Heart left ventricle (tissue), 16 donors: ENCODE measurements at regions not wholly inside any gene's neighbourhood (a gene's known extent, or its start where the extent isn't known, plus 50 kb on each side); places are given as distances from the start of the nearest gene placed in this dataset.

ENCODE experiments used
- ATAC-seq, 4 donors: fragments of 200-7000 bp; cut with Tn5 transposase; one replicate each; pipeline ENCODE4 v1.9.1; 2020 to 2022; ENCODE audit warnings: moderate library complexity in 4 of 4, mild to moderate bottlenecking in 3 of 4, moderate number of reproducible peaks in 1 of 4
- DNase-seq, 5 donors: peaks; one replicate each; pipeline ENCODE4 v3.0.0-alpha.2; 2020
- H3K27ac ChIP-seq, 12 donors: fragments of 200-600 bp; sonication (generic) in 4 of 12; one replicate each; pipeline versions ENCODE4 v1.5.0 to v1.8.0; 2016 to 2022; ENCODE audit warnings: mild to moderate bottlenecking in 2 of 12
- H3K27me3 ChIP-seq, 9 donors: fragments of 200-600 bp; sonication (generic) in 2 of 9; one replicate each; pipeline versions ENCODE4 v1.5.1 to v1.8.0; 2016 to 2022; ENCODE audit warnings: mild to moderate bottlenecking in 3 of 9
- H3K36me3 ChIP-seq, 9 donors: fragments of 200-600 bp; sonication (generic) in 2 of 9; one replicate each; pipeline versions ENCODE4 v1.5.0 to v1.8.0; 2018 to 2022; ENCODE audit warnings: mild to moderate bottlenecking in 2 of 9
- H3K4me1 ChIP-seq, 12 donors: fragments of 200-600 bp; sonication (generic) in 4 of 12; one replicate each; pipeline versions ENCODE4 v1.5.0 to v1.8.0; 2016 to 2022; ENCODE audit warnings: mild to moderate bottlenecking in 3 of 12
- H3K4me3 ChIP-seq, 12 donors: fragments of 200-600 bp; sonication (generic) in 4 of 12; one replicate each; pipeline versions ENCODE4 v1.5.0 to v1.8.0; 2017 to 2022; ENCODE audit warnings: mild to moderate bottlenecking in 9 of 12, moderate library complexity in 4 of 12
- H3K9me3 ChIP-seq, 12 donors: fragments of 200-600 bp; sonication (generic) in 4 of 12; one replicate each; pipeline versions ENCODE4 v1.5.0 to v1.8.0; 2016 to 2022; ENCODE audit warnings: mild to moderate bottlenecking in 1 of 12
- CTCF ChIP-seq, 12 donors: fragments of 200-600 bp; sonication (generic) in 4 of 12; IDR thresholded peaks; one replicate each; pipeline versions ENCODE4 v1.5.0 to v1.8.0; 2018 to 2022; ENCODE audit warnings: antibody characterized with exemption in 12 of 12, mild to moderate bottlenecking in 5 of 12
- POLR2A ChIP-seq, 2 donors: fragments of 450-650 bp; IDR thresholded peaks; one replicate each; pipeline ENCODE4 v1.6.1; 2017; ENCODE audit warnings: antibody characterized with exemption in 2 of 2, mild to moderate bottlenecking in 2 of 2, moderate library complexity in 2 of 2
- WGBS, 4 donors: extraction: QIAGEN DNeasy Blood & Tissue Kit in 2 of 4; methylation state at CpG; one replicate each; pipeline versions ENCODE4 v1.1.5 to v1.1.7; 2013 to 2018; 5-methylcytosine and 5-hydroxymethylcytosine counted together
- intact Hi-C, 10 donors: fragments of 100-400 bp; cut with DNase I; formaldehyde crosslinking; loops; one replicate each; pipeline versions ENCODE4 v1.11.1 to v1.14.2; 2022
- donor health status: ischemic (EF 13 %, LVEDD 7.1; RV severe dilation, severe dysfunction).
- donor health status: healthy with polysubstance abuse.
- donor health status: DM: no; HTN: yes; CAD: no.
- donor health status: DM: no; HTN: no; CAD: no.
- donor health status: ischemic (EF 25% LVEDD 6.9; RV normal size, moderate dysfunction).
- donor health status: ischemic (EF 25% LVEDD 5.7; RV mildly dilated, moderate dysfunction).
- donor health status: healthy.
- donor health status: DM: yes; HTN: yes; CAD: no.
- donor health status: ischemic (EF 35%, LVEDD 5.7; RV mildly dilated, moderate dysfunction).
- donor health status: nonischemic (EF 11% LVEDD 7.7; RV severe dilation, severe dysfunction).
- donor health status: DM: yes; HTN: yes; CAD: no.
- donor health status: PGD.
- donor health status: ischemic (EF 29% LVEDD 5.4; RV normal size, mild dysfunction).
- donor health status: nonischemic (EF 23%, LVEDD 6.1; RV moderate dilation, normal function).

- Histone ChIP-seq H3K27me3 (peaks cover 0 to 11% (median 0%) of the 10 kb centered on the region in 9 donors), H3K4me3 (no peak overlapping the region), H3K9me3 (no peaks in the 10 kb centered on the region), H3K27ac (no peak overlapping the region), H3K4me1 (no peaks in the 10 kb centered on the region), H3K36me3 (no peaks in the 10 kb centered on the region)
- no peak for ATAC-seq
- intact Hi-C loops = loop anchor here in 3 of 10 donors (2.0 to 5.0 kb wide), 2 partner anchors 61 to 62 kb away; no protein-coding TSS in a partner anchor
- TF ChIP-seq POLR2A (IDR thresholded peaks at IDR 0.05) = no peak
- TF ChIP-seq CTCF (IDR thresholded peaks at IDR 0.05) = no peak
- 74 to 84% (median 79%) methylated on average over 7 to 9 of the region's 9 CpGs for WGBS, 4 donors
- peak in 1 of 5 donors; percentile 26 for DNase-seq
Measured at GRCh38 chr5:4942831-4943178, 197.3 kb upstream of the ADAMTS16 start.

- H3K4me1 ChIP-seq = no peaks in the 10 kb centered on the region
- H3K4me3 ChIP-seq = no peak overlapping the region
- peaks cover 0 to 11% (median 0%) of the 10 kb centered on the region in 9 donors for H3K27me3 ChIP-seq
- intact Hi-C loops = no loop called here
- 83 to 88% (median 85%) methylated on average over 7 of the region's 7 CpGs for WGBS, 4 donors
- no peak overlapping the region for H3K27ac ChIP-seq
- no peak for ATAC-seq
- H3K9me3 ChIP-seq = no peaks in the 10 kb centered on the region
- no peak for TF ChIP-seq POLR2A (IDR thresholded peaks at IDR 0.05)
- no peak for TF ChIP-seq CTCF (IDR thresholded peaks at IDR 0.05)
- H3K36me3 ChIP-seq = no peaks in the 10 kb centered on the region
- no peak for DNase-seq
Measured at GRCh38 chr5:4945296-4945695, 194.8 kb upstream of the ADAMTS16 start.

- Histone ChIP-seq H3K4me1 (no peaks in the 10 kb centered on the region), H3K27ac (no peak overlapping the region), H3K4me3 (no peak overlapping the region), H3K36me3 (no peaks in the 10 kb centered on the region), H3K27me3 (peaks cover 0 to 8% (median 0%) of the 10 kb centered on the region in 9 donors), H3K9me3 (no peaks in the 10 kb centered on the region)
- no peak for DNase-seq
- TF ChIP-seq POLR2A (IDR thresholded peaks at IDR 0.05) (no peak), CTCF (IDR thresholded peaks at IDR 0.05) (no peak)
- 75 to 84% (median 82%) methylated on average over 1 of the region's 1 CpG for WGBS, 4 donors
- intact Hi-C loops = no loop called here
- no peak for ATAC-seq
Measured at GRCh38 chr5:4947106-4947505, 193.0 kb upstream of the ADAMTS16 start.

- Histone ChIP-seq H3K27ac (no peak overlapping the region), H3K36me3 (no peaks in the 10 kb centered on the region), H3K4me3 (no peak overlapping the region), H3K9me3 (no peaks in the 10 kb centered on the region), H3K27me3 (peaks cover 0 to 2% (median 0%) of the 10 kb centered on the region in 9 donors), H3K4me1 (no peaks in the 10 kb centered on the region)
- WGBS, 4 donors = 66 to 74% (median 69%) methylated on average over 9 of the region's 9 CpGs
- no peak for DNase-seq
- no peak for ATAC-seq
- TF ChIP-seq CTCF (IDR thresholded peaks at IDR 0.05) = no peak
- no peak for TF ChIP-seq POLR2A (IDR thresholded peaks at IDR 0.05)
- intact Hi-C loops = no loop called here
Measured at GRCh38 chr5:4947893-4948536, 192.1 kb upstream of the ADAMTS16 start.
